Rectal smooth muscle tissue (tissue), 1 donor: ENCODE measurements at regions not wholly inside any gene's neighbourhood (a gene's known extent, or its start where the extent isn't known, plus 50 kb on each side); places are given as distances from the start of the nearest gene placed in this dataset.
"Not testable (repeated sequence)": the region's sequence is repeated elsewhere in the genome, so short reads cannot be mapped to it uniquely, and the experiment has no call there.

Experiments
- H3K27ac ChIP-seq: one replicate; pipeline ENCODE4 v1.7.0; 2013; ENCODE audit warnings: low read depth, low read length, inconsistent platforms
- H3K27me3 ChIP-seq: one replicate; pipeline ENCODE4 v1.7.0; 2013; ENCODE audit warnings: low read length; ENCODE audit not compliant: control insufficient read depth, insufficient read depth
- H3K36me3 ChIP-seq: one replicate; pipeline ENCODE4 v1.7.0; 2013; ENCODE audit warnings: low read length; ENCODE audit not compliant: control insufficient read depth, insufficient read depth
- H3K4me1 ChIP-seq: one replicate; pipeline ENCODE4 v1.7.0; 2013; ENCODE audit warnings: low read length; ENCODE audit not compliant: control insufficient read depth, insufficient read depth
- H3K4me3 ChIP-seq: one replicate; pipeline ENCODE4 v1.7.0; 2013; ENCODE audit warnings: low read length
- H3K9ac ChIP-seq: one replicate; pipeline ENCODE4 v1.7.0; 2013; ENCODE audit warnings: low read length

GRCh38 chr5:106979178-106979577 is 691.6 kb downstream of the EFNA5 start:
- H3K27ac ChIP-seq, H3K36me3 ChIP-seq, H3K27me3 ChIP-seq, H3K4me3 ChIP-seq, H3K4me1 ChIP-seq, H3K9ac ChIP-seq: not testable (repeated sequence)

- H3K4me3 ChIP-seq, H3K36me3 ChIP-seq, H3K4me1 ChIP-seq, H3K9ac ChIP-seq, H3K27me3 ChIP-seq, H3K27ac ChIP-seq: not testable (repeated sequence)
Observed at GRCh38 chr5:106978582-106979165, 692.1 kb downstream of the EFNA5 start.

GRCh38 chr5:106976363-106976762 is 694.4 kb downstream of the EFNA5 start:
- Histone ChIP-seq H3K4me3 (no peak overlapping the region), H3K27me3 (no peaks in the 10 kb centered on the region), H3K36me3 (no peaks in the 10 kb centered on the region), H3K27ac (no peak overlapping the region), H3K4me1 (no peaks in the 10 kb centered on the region), H3K9ac (no peak overlapping the region)

GRCh38 chr5:106974272-106974671 is 696.5 kb downstream of the EFNA5 start:
- Histone ChIP-seq H3K27ac (no peak overlapping the region), H3K36me3 (no peaks in the 10 kb centered on the region), H3K27me3 (no peaks in the 10 kb centered on the region), H3K4me1 (no peaks in the 10 kb centered on the region), H3K9ac (no peak overlapping the region), H3K4me3 (no peak overlapping the region)

GRCh38 chr5:106966686-106967315 is 703.9 kb downstream of the EFNA5 start:
- no peaks in the 10 kb centered on the region for H3K36me3 ChIP-seq
- no peak overlapping the region for H3K9ac ChIP-seq
- no peaks in the 10 kb centered on the region for H3K4me1 ChIP-seq
- H3K27me3 ChIP-seq: no peaks in the 10 kb centered on the region
- H3K4me3 ChIP-seq: no peak overlapping the region
- no peak overlapping the region for H3K27ac ChIP-seq

- Histone ChIP-seq H3K4me3 (no peak overlapping the region), H3K27me3 (no peaks in the 10 kb centered on the region), H3K4me1 (no peaks in the 10 kb centered on the region), H3K27ac (no peak overlapping the region), H3K9ac (no peak overlapping the region), H3K36me3 (no peaks in the 10 kb centered on the region)
Observed at GRCh38 chr5:106964132-106964531, 706.6 kb downstream of the EFNA5 start.

GRCh38 chr5:106963630-106964029 is 707.1 kb downstream of the EFNA5 start:
- H3K9ac ChIP-seq: no peak overlapping the region
- no peak overlapping the region for H3K27ac ChIP-seq
- no peak overlapping the region for H3K4me3 ChIP-seq
- H3K4me1 ChIP-seq: no peaks in the 10 kb centered on the region
- no peaks in the 10 kb centered on the region for H3K36me3 ChIP-seq
- no peaks in the 10 kb centered on the region for H3K27me3 ChIP-seq

GRCh38 chr5:106962464-106963230 is 708.1 kb downstream of the EFNA5 start:
- Histone ChIP-seq H3K27ac (no peak overlapping the region), H3K9ac (no peak overlapping the region), H3K27me3 (no peaks in the 10 kb centered on the region), H3K4me1 (no peaks in the 10 kb centered on the region), H3K36me3 (no peaks in the 10 kb centered on the region), H3K4me3 (no peak overlapping the region)

- Histone ChIP-seq H3K36me3 (no peaks in the 10 kb centered on the region), H3K27me3 (no peaks in the 10 kb centered on the region), H3K9ac (no peak overlapping the region), H3K4me1 (no peaks in the 10 kb centered on the region), H3K27ac (no peak overlapping the region), H3K4me3 (no peak overlapping the region)
Observed at GRCh38 chr5:106959387-106959786, 711.4 kb downstream of the EFNA5 start.

- H3K36me3 ChIP-seq: no peaks in the 10 kb centered on the region
- H3K27ac ChIP-seq: no peak overlapping the region
- H3K4me3 ChIP-seq: no peak overlapping the region
- H3K27me3 ChIP-seq: no peaks in the 10 kb centered on the region
- H3K4me1 ChIP-seq: no peaks in the 10 kb centered on the region
- no peak overlapping the region for H3K9ac ChIP-seq
Observed at GRCh38 chr5:106957336-106957735, 713.4 kb downstream of the EFNA5 start.

- Histone ChIP-seq H3K27ac (no peak overlapping the region), H3K27me3 (no peaks in the 10 kb centered on the region), H3K9ac (no peak overlapping the region), H3K4me1 (no peaks in the 10 kb centered on the region), H3K36me3 (no peaks in the 10 kb centered on the region), H3K4me3 (no peak overlapping the region)
Observed at GRCh38 chr5:106956886-106957285, 713.9 kb downstream of the EFNA5 start.

GRCh38 chr5:106956187-106956586 is 714.5 kb downstream of the EFNA5 start:
- H3K9ac ChIP-seq: no peak overlapping the region
- no peaks in the 10 kb centered on the region for H3K4me1 ChIP-seq
- no peak overlapping the region for H3K27ac ChIP-seq
- H3K36me3 ChIP-seq: no peaks in the 10 kb centered on the region
- no peak overlapping the region for H3K4me3 ChIP-seq
- no peaks in the 10 kb centered on the region for H3K27me3 ChIP-seq

GRCh38 chr5:106940986-106941385 is 729.8 kb downstream of the EFNA5 start:
- Histone ChIP-seq H3K9ac (no peak overlapping the region), H3K36me3 (no peaks in the 10 kb centered on the region), H3K27ac (no peak overlapping the region), H3K4me1 (no peaks in the 10 kb centered on the region), H3K27me3 (no peaks in the 10 kb centered on the region), H3K4me3 (no peak overlapping the region)
